Smooth muscle cell (in vitro differentiated cells): ENCODE measurements at regions not wholly inside any gene's neighbourhood (a gene's known extent, or its start where the extent isn't known, plus 50 kb on each side); places are given as distances from the start of the nearest gene placed in this dataset.

Source experiments
- DNase-seq: peaks from one replicate; lab custom pipeline; 2025; ENCODE audit not compliant: unreplicated experiment; lab: John Stamatoyannopoulos, UW
- H2AFZ ChIP-seq: fragments of 200-600 bp; sonication (generic); 2 replicates; pipeline ENCODE4 v1.6.0; 2016; ENCODE audit warnings: antibody characterized with exemption, low read depth, mild to moderate bottlenecking
- H3F3A ChIP-seq: fragments of 200-600 bp; sonication (generic); 2 replicates; pipeline ENCODE4 v1.6.0; 2017; ENCODE audit warnings: antibody characterized with exemption, low read depth
- H3K27ac ChIP-seq: fragments of 200-600 bp; sonication (generic); 2 replicates; pipeline ENCODE4 v1.5.1; 2016; ENCODE audit warnings: low read depth, mild to moderate bottlenecking
- H3K27me3 ChIP-seq: fragments of 200-600 bp; sonication (generic); 2 replicates; pipeline ENCODE4 v1.6.1; 2016; ENCODE audit warnings: low read depth, mild to moderate bottlenecking
- H3K36me3 ChIP-seq: fragments of 200-600 bp; sonication (generic); 2 replicates; pipeline ENCODE4 v1.5.1; 2016; ENCODE audit warnings: low read depth
- H3K4me1 ChIP-seq: fragments of 200-600 bp; sonication (generic); 2 replicates; pipeline ENCODE4 v1.5.1; 2016; ENCODE audit warnings: low read depth
- H3K4me2 ChIP-seq: fragments of 200-600 bp; sonication (generic); 2 replicates; pipeline ENCODE4 v1.6.0; 2016; ENCODE audit warnings: mild to moderate bottlenecking
- H3K4me3 ChIP-seq: fragments of 200-600 bp; sonication (generic); 2 replicates; pipeline ENCODE4 v1.5.1; 2016; ENCODE audit warnings: mild to moderate bottlenecking
- H3K79me2 ChIP-seq: fragments of 200-600 bp; sonication (generic); 2 replicates; pipeline ENCODE4 v1.6.0; 2016; ENCODE audit warnings: low read depth, mild to moderate bottlenecking
- H3K9ac ChIP-seq: fragments of 200-600 bp; sonication (generic); 2 replicates; pipeline ENCODE4 v1.6.0; 2016; ENCODE audit warnings: low read depth
- H3K9me3 ChIP-seq: fragments of 200-600 bp; sonication (generic); replicated peaks from 2 replicates; pipeline ENCODE4 v1.5.1; 2016; ENCODE audit warnings: low read depth
- H4K20me1 ChIP-seq: fragments of 200-600 bp; sonication (generic); 2 replicates; pipeline ENCODE4 v1.6.0; 2016; ENCODE audit warnings: low read depth
- CTCF ChIP-seq: fragments of 200-600 bp; sonication (generic); IDR thresholded peaks from 2 replicates; pipeline ENCODE4 v1.5.1; 2017; ENCODE audit warnings: borderline replicate concordance, mild to moderate bottlenecking, antibody characterized with exemption; ENCODE audit not compliant: insufficient read depth, poor library complexity, severe bottlenecking
- WGBS: methylation state at CpG from one replicate; pipeline ENCODE4 v1.1.7; 2016; ENCODE audit warnings: low lambda C conversion rate; 5-methylcytosine and 5-hydroxymethylcytosine counted together

- Histone ChIP-seq H3K9me3 (no peaks in the 10 kb centered on the region), H3K4me2 (no peak overlapping the region), H4K20me1 (no peaks in the 10 kb centered on the region), H3K9ac (no peak overlapping the region), H2AFZ (no peak overlapping the region), H3K27me3 (peaks cover 2% of the 10 kb centered on the region), H3K4me1 (no peaks in the 10 kb centered on the region), H3F3A (no peaks in the 10 kb centered on the region), H3K36me3 (no peaks in the 10 kb centered on the region), H3K4me3 (no peak overlapping the region), H3K79me2 (no peaks in the 10 kb centered on the region), H3K27ac (no peak overlapping the region)
- no peak for DNase-seq
- WGBS, result 93% methylated on average over 7 of the region's 7 CpGs
- no peak for TF ChIP-seq CTCF
Observed at GRCh38 chr4:187109636-187110035, 386.0 kb upstream of the FAT1 start.

GRCh38 chr4:187118166-187118565 is 394.5 kb upstream of the FAT1 start:
- DNase-seq, result no peak
- Histone ChIP-seq H3F3A (no peaks in the 10 kb centered on the region), H4K20me1 (no peaks in the 10 kb centered on the region), H3K9me3 (no peaks in the 10 kb centered on the region), H3K9ac (no peak overlapping the region), H3K36me3 (no peaks in the 10 kb centered on the region), H3K79me2 (no peaks in the 10 kb centered on the region), H3K27me3 (no peaks in the 10 kb centered on the region), H3K4me1 (no peaks in the 10 kb centered on the region), H3K4me2 (no peak overlapping the region), H3K4me3 (no peak overlapping the region), H3K27ac (no peak overlapping the region), H2AFZ (no peak overlapping the region)
- no peak for TF ChIP-seq CTCF
- WGBS, result 95% methylated on average over 4 of the region's 4 CpGs

- no peaks in the 10 kb centered on the region for H3F3A ChIP-seq
- H3K4me3 ChIP-seq, result no peak overlapping the region
- TF ChIP-seq CTCF, result no peak
- 95% methylated on average over 1 of the region's 1 CpG for WGBS
- H4K20me1 ChIP-seq, result no peaks in the 10 kb centered on the region
- H2AFZ ChIP-seq, result no peak overlapping the region
- H3K36me3 ChIP-seq, result no peaks in the 10 kb centered on the region
- H3K27me3 ChIP-seq, result no peaks in the 10 kb centered on the region
- no peak overlapping the region for H3K4me2 ChIP-seq
- H3K9ac ChIP-seq, result no peak overlapping the region
- H3K4me1 ChIP-seq, result no peaks in the 10 kb centered on the region
- H3K79me2 ChIP-seq, result no peaks in the 10 kb centered on the region
- no peaks in the 10 kb centered on the region for H3K9me3 ChIP-seq
- H3K27ac ChIP-seq, result no peak overlapping the region
- no peak for DNase-seq
Observed at GRCh38 chr4:187118602-187119120, 395.0 kb upstream of the FAT1 start.

GRCh38 chr4:187124331-187124730 is 400.7 kb upstream of the FAT1 start:
- no peak overlapping the region for H3K27ac ChIP-seq
- no peak overlapping the region for H2AFZ ChIP-seq
- peaks cover 4% of the 10 kb centered on the region for H3K4me1 ChIP-seq
- no peak for TF ChIP-seq CTCF
- H3K36me3 ChIP-seq, result no peaks in the 10 kb centered on the region
- H3K9me3 ChIP-seq, result no peaks in the 10 kb centered on the region
- no peaks in the 10 kb centered on the region for H3K79me2 ChIP-seq
- no peak overlapping the region for H3K4me3 ChIP-seq
- no peak overlapping the region for H3K4me2 ChIP-seq
- H3K9ac ChIP-seq, result no peak overlapping the region
- DNase-seq, result no peak
- no peaks in the 10 kb centered on the region for H3F3A ChIP-seq
- no peaks in the 10 kb centered on the region for H3K27me3 ChIP-seq
- 94% methylated on average over 12 of the region's 12 CpGs for WGBS
- H4K20me1 ChIP-seq, result no peaks in the 10 kb centered on the region
